ENCODE measurements at regions not wholly inside any gene's neighbourhood (a gene's known extent, or its start where the extent isn't known, plus 50 kb on each side); places are given as distances from the start of the nearest gene placed in this dataset.

GRCh38 chr6:79305020-79305419 lies 70.5 kb upstream of the HMGN3 start:
- TF ChIP-seq, protein P1, sequence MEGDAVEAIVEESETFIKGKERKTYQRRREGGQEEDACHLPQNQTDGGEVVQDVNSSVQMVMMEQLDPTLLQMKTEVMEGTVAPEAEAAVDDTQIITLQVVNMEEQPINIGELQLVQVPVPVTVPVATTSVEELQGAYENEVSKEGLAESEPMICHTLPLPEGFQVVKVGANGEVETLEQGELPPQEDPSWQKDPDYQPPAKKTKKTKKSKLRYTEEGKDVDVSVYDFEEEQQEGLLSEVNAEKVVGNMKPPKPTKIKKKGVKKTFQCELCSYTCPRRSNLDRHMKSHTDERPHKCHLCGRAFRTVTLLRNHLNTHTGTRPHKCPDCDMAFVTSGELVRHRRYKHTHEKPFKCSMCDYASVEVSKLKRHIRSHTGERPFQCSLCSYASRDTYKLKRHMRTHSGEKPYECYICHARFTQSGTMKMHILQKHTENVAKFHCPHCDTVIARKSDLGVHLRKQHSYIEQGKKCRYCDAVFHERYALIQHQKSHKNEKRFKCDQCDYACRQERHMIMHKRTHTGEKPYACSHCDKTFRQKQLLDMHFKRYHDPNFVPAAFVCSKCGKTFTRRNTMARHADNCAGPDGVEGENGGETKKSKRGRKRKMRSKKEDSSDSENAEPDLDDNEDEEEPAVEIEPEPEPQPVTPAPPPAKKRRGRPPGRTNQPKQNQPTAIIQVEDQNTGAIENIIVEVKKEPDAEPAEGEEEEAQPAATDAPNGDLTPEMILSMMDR (IDR thresholded peaks at IDR 0.05) = no peak
- TF ChIP-seq ZFX (IDR thresholded peaks at IDR 0.05; ENCODE audit: borderline replicate concordance) = no peak

Data from 22Rv1 (cell line).